Left ventricle myocardium superior (tissue), 1 donor: ENCODE measurements at regions not wholly inside any gene's neighbourhood (a gene's known extent, or its start where the extent isn't known, plus 50 kb on each side); places are given as distances from the start of the nearest gene placed in this dataset.
"Not testable (repeated sequence)": the region's sequence is repeated elsewhere in the genome, so short reads cannot be mapped to it uniquely, and the experiment has no call there.

ENCODE experiments used
- ATAC-seq: fragments of 200-7000 bp; cut with Tn5 transposase; one replicate; pipeline ENCODE4 v1.9.1; 2020; ENCODE audit warnings: mild to moderate bottlenecking, moderate library complexity
- DNase-seq: peaks from one replicate; pipeline ENCODE4 v3.0.0-alpha.2; 2020
- intact Hi-C: fragments of 100-400 bp; cut with micrococcal nuclease; formaldehyde crosslinking; loops from one replicate; pipeline ENCODE4 v1.11.0; 2022
- donor health status: DM: no; HTN: yes; CAD: no; lungs with severe emphysema.

- intact Hi-C loops: not testable (repeated sequence)
Observed at GRCh38 chr17:18546514-18547398, 70.2 kb downstream of the LGALS9C start.

DNA sequence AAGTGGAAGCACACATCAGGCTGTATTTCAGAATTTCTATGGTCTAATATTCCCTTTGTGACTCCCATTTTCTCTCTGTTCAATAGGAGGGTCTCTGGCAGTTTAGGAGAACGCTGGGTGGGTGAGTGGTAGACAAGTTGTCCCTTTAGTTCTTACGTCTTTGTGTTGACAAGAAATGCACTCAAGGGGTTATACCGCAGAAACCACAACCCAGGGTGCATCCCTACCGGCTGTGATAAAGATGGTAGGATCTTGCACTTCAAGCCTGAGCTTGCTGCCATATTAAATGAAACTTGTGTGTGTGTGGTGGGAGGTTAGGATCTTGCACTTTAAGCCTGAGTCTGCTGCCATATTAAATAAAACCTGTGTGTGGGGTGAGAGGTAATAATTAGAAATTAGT, 80.5 kb downstream of the LGALS9C start:
- DNase-seq, ATAC-seq, intact Hi-C loops: not testable (repeated sequence)

More at GRCh38 chr17:18546514-18547398, 70.2 kb downstream of the LGALS9C start:
- not testable (repeated sequence) for DNase-seq
- peak; percentile 22 for ATAC-seq

DNA sequence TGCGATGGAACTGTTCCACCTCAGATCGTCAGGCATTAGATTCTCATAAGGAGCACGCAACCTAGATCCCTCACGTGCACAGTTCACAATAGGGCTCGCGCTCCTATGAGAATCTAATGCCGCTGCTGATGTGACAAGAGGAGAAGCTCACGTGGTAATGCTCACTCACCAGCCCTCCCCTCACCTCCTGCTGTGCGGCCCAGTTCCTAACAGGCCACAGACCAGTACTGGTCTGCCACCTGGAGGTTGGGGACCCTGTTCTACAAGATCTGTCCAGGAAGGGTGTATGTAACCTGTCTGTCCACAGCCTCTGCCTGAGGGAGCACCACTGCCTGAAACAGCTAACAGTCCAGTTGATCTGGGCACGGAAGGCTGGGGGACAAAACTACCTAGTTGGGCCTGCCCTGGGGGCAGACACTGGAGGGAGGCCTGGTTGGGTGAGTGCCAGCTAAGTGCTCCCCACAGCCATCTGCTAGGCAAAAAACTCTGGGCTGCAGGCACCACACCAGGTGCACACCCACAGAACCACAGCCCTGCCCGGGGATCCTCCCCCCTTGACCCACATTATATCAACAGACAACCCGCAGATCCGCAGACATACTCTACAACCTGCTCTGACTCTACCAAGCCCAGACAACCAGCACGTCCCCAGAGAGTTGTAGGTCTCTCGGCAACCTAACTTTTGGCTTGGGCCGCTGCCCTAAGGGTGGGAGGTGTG, 80.7 kb downstream of the TBC1D28 start:
- DNase-seq, intact Hi-C loops: not testable (repeated sequence)
- ATAC-seq: peak; percentile 74

DNA sequence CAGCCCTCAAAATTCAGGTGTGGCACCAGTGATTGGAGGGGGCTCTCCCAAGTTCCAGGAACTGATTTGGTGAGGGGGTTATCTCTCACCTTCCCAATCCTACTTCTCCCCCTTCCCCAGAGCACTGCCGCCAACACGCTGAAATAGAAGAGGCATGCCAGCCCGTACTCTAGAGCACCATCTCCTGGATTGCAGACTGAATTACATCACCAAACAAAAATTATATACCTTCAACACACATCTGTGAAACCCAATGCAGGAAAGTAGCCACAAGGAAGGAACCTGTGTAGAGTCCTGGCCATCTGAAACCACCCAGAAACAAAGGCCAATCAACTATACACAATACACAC, 80.1 kb downstream of the TBC1D28 start:
- DNase-seq, intact Hi-C loops: not testable (repeated sequence)
- peak; percentile 62 for ATAC-seq

DNA sequence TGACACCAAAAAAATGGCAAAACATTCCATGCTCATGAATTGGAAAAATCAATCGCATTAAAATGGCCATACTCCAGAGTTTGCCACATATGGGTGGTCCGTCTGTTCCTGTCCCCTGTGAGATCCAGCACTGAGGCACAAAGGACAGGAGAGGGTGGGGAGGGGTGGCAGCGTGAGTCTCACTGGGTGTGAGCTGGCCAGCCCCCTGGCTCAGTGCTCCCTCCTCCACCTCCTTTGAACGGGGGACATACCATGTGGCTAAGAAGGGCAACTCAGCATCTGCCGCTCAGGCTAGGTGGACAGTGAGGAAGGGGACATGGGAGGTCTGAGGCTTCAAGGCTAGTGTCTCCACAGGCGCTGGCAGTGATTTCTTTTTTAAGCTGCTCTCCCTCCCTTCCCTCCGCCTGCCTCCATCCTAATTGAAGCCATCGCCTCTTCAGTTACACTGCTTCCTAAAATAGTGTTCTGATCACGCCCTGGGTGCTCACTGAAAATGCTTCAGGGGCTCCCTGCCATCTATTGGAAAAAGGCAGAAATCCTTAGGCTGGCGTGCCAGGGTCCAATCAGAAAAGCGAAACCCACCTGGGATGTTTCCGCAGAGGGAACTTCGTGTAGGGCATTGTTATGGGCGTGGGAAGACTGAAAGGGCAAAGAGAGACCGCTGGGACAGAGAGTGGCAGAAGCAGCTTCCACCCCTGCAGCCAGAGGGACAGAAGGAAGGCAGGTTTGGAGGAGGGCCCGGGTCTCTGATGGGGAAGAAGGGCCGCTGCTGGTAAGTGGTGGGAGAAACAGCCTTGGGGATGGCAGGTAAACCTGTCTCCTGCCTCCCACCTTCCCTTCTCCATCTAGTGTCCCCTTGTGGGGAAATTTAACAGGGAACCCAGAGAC, 75.8 kb downstream of the TBC1D28 start:
- DNase-seq, intact Hi-C loops: not testable (repeated sequence)
- ATAC-seq: peak; percentile 77

DNA sequence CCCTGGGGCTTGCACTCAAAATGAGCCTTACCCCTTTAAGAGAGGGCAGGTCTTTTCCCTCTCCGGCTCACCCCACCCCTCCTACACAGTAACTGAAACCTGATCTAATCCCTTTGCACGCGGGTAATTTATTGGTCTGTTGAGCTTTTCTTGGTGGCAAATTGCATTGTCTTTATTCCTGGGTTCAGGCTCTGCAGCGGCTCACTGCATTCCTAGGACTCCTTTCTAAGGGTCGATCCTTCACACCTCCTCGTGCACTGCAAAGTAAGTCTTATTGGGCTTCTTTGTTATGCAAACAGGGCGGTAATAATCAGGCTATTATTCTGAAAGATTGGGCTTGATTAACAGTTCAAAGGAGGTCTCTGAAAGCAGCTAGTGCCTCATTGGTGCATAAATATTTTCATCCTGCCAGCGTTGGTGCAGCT, 74.7 kb downstream of the TBC1D28 start:
- intact Hi-C loops, DNase-seq: not testable (repeated sequence)
- ATAC-seq: peak; percentile 91

GRCh38 chr17:18572536-18572935, 71.7 kb downstream of the TBC1D28 start:
- ATAC-seq, DNase-seq, intact Hi-C loops: not testable (repeated sequence)

DNA sequence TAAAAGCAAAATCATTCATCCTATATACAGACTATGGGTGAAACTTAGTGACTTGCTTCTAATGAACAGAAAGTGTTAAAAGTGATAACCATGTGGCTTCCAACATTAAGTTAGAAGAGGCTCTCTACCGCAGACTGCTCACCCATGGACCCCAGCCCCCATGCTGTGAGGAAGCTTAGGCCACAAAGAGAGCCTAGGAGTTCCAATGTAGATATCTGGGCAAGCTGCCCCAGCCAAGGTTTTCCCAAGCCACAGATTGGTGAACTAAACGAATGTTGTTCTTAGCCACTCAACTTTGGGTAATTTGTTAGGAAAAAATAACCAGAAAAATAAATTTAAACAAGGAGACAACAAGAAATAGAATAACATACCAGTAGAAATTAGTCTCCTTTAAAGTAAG, 70.1 kb downstream of the TBC1D28 start:
- intact Hi-C loops, DNase-seq, ATAC-seq: not testable (repeated sequence)
